OCI-LY1 (cell line): ENCODE measurements at regions not wholly inside any gene's neighbourhood (a gene's known extent, or its start where the extent isn't known, plus 50 kb on each side); places are given as distances from the start of the nearest gene placed in this dataset.
A peak's percentile ranks its signal among the peaks of the same experiment; 100 is the strongest.

Experiments used
- H2AFZ ChIP-seq: fragments of 200-600 bp; sonication (generic), shearing (Covaris generic); 2 replicates; pipeline ENCODE4 v1.6.0; 2014; ENCODE audit warnings: antibody characterized with exemption, mild to moderate bottlenecking, low read length
- H3F3A ChIP-seq: fragments of 200-600 bp; sonication (generic), shearing (Covaris generic); 2 replicates; pipeline ENCODE4 v1.6.0; 2014; ENCODE audit warnings: mild to moderate bottlenecking, antibody characterized with exemption, low read length, moderate library complexity; ENCODE audit not compliant: insufficient read depth
- H3K27ac ChIP-seq: fragments of 200-600 bp; sonication (generic); 2 replicates; pipeline ENCODE4 v1.5.1; 2014; ENCODE audit warnings: low read length, mixed run types, mild to moderate bottlenecking, low read depth; ENCODE audit not compliant: poor library complexity, severe bottlenecking
- H3K27me3 ChIP-seq: fragments of 200-600 bp; sonication (generic); 2 replicates; pipeline ENCODE4 v1.6.0; 2014; ENCODE audit warnings: antibody characterized with exemption, mild to moderate bottlenecking, low read length, moderate library complexity; ENCODE audit not compliant: insufficient read depth
- H3K36me3 ChIP-seq: fragments of 200-600 bp; sonication (generic); 2 replicates; pipeline ENCODE4 v1.6.1; 2014; ENCODE audit warnings: mild to moderate bottlenecking, antibody characterized with exemption, low read length, moderate library complexity, mixed read lengths; ENCODE audit not compliant: insufficient read depth
- H3K4me1 ChIP-seq: fragments of 200-600 bp; sonication (generic); 2 replicates; pipeline ENCODE4 v1.5.1; 2014; ENCODE audit warnings: mild to moderate bottlenecking, low read length, moderate library complexity; ENCODE audit not compliant: insufficient read depth, severe bottlenecking
- H3K4me2 ChIP-seq: fragments of 200-600 bp; sonication (generic), shearing (Covaris generic); 2 replicates; pipeline ENCODE4 v1.6.1; 2014; ENCODE audit warnings: low read length
- H3K4me3 ChIP-seq: fragments of 200-600 bp; sonication (generic); 2 replicates; pipeline ENCODE4 v1.5.1; 2014; ENCODE audit warnings: low read length, low read depth, mild to moderate bottlenecking, mixed read lengths; ENCODE audit not compliant: poor library complexity, severe bottlenecking
- H3K79me2 ChIP-seq: fragments of 200-600 bp; shearing (Covaris generic); 2 replicates; pipeline ENCODE4 v1.6.1; 2016; ENCODE audit warnings: mixed run types, low read length, mixed read lengths; ENCODE audit not compliant: insufficient read depth
- H3K9ac ChIP-seq: fragments of 200-600 bp; sonication (generic), shearing (Covaris generic); 2 replicates; pipeline ENCODE4 v1.6.1; 2014; ENCODE audit warnings: mild to moderate bottlenecking, low read length, mixed read lengths
- H3K9me2 ChIP-seq: fragments of 200-600 bp; sonication (generic), shearing (Covaris generic); 2 replicates; pipeline ENCODE4 v1.6.1; 2014; ENCODE audit warnings: low read depth, mild to moderate bottlenecking, low read length, mixed read lengths
- H3K9me3 ChIP-seq: fragments of 200-600 bp; shearing (Covaris generic); 2 replicates; pipeline ENCODE4 v1.6.1; 2014; ENCODE audit warnings: low read length, mixed read lengths
- H4K20me1 ChIP-seq: fragments of 200-600 bp; sonication (generic), shearing (Covaris generic); 2 replicates; pipeline ENCODE4 v1.6.0; 2016; ENCODE audit warnings: mild to moderate bottlenecking, low read length; ENCODE audit not compliant: insufficient read depth
- CTCF ChIP-seq: fragments of 200-600 bp; sonication (generic), shearing (Covaris generic); IDR thresholded peaks from 2 replicates; pipeline ENCODE4 v1.5.1; 2017; ENCODE audit warnings: mild to moderate bottlenecking, antibody characterized with exemption, low read length, moderate library complexity, mixed read lengths
- EZH2 ChIP-seq: fragments of 200-600 bp; sonication (generic), shearing (Covaris generic); IDR thresholded peaks from 2 replicates; pipeline ENCODE4 v1.8.0; 2017; ENCODE audit warnings: borderline replicate concordance, mixed run types, mild to moderate bottlenecking, antibody characterized with exemption, low read length, moderate library complexity, mixed read lengths

- no peak overlapping the region for H3K4me3 ChIP-seq
- H3K9me3 ChIP-seq, result no peaks in the 10 kb centered on the region
- H3K36me3 ChIP-seq, result no peaks in the 10 kb centered on the region
- H3K27me3 ChIP-seq, result no peaks in the 10 kb centered on the region
- H2AFZ ChIP-seq, result peak overlapping the region; percentile 42; the same call in 1 of the 2 replicates
- no peaks in the 10 kb centered on the region for H4K20me1 ChIP-seq
- H3F3A ChIP-seq, result no peaks in the 10 kb centered on the region
- no peaks in the 10 kb centered on the region for H3K9me2 ChIP-seq
- H3K27ac ChIP-seq, result no peak overlapping the region
- no peak overlapping the region for H3K4me2 ChIP-seq
- TF ChIP-seq CTCF (no peak), EZH2 (no peak)
- no peak overlapping the region for H3K9ac ChIP-seq
- peaks cover 19% of the 10 kb centered on the region for H3K4me1 ChIP-seq
- no peaks in the 10 kb centered on the region for H3K79me2 ChIP-seq
Measured at GRCh38 chr2:181120625-181121024, 140.2 kb downstream of the UBE2E3 start.

- Histone ChIP-seq H3K9me3 (no peaks in the 10 kb centered on the region), H3F3A (no peaks in the 10 kb centered on the region), H3K4me3 (no peak overlapping the region), H3K27me3 (no peaks in the 10 kb centered on the region), H4K20me1 (no peaks in the 10 kb centered on the region), H3K36me3 (no peaks in the 10 kb centered on the region), H3K9ac (no peak overlapping the region), H3K27ac (no peak overlapping the region), H2AFZ (no peak overlapping the region), H3K79me2 (no peaks in the 10 kb centered on the region), H3K4me1 (peaks cover 19% of the 10 kb centered on the region), H3K4me2 (no peak overlapping the region), H3K9me2 (no peaks in the 10 kb centered on the region)
- TF ChIP-seq EZH2 (no peak), CTCF (no peak)
Measured at GRCh38 chr2:181121996-181122395, 141.6 kb downstream of the UBE2E3 start.

GRCh38 chr2:181122601-181123000 is 142.2 kb downstream of the UBE2E3 start:
- no peak overlapping the region for H2AFZ ChIP-seq
- H3K4me3 ChIP-seq, result no peak overlapping the region
- TF ChIP-seq CTCF, result no peak
- TF ChIP-seq EZH2, result no peak
- H3F3A ChIP-seq, result no peaks in the 10 kb centered on the region
- no peaks in the 10 kb centered on the region for H3K9me2 ChIP-seq
- no peaks in the 10 kb centered on the region for H3K27me3 ChIP-seq
- no peaks in the 10 kb centered on the region for H3K79me2 ChIP-seq
- H3K36me3 ChIP-seq, result no peaks in the 10 kb centered on the region
- no peak overlapping the region for H3K9ac ChIP-seq
- no peak overlapping the region for H3K4me2 ChIP-seq
- no peaks in the 10 kb centered on the region for H3K9me3 ChIP-seq
- peaks cover 19% of the 10 kb centered on the region for H3K4me1 ChIP-seq
- no peak overlapping the region for H3K27ac ChIP-seq
- H4K20me1 ChIP-seq, result no peaks in the 10 kb centered on the region
